K562 (cell line): ENCODE measurements at regions not wholly inside any gene's neighbourhood (a gene's known extent, or its start where the extent isn't known, plus 50 kb on each side); places are given as distances from the start of the nearest gene placed in this dataset.

Experiments
- ATAC-seq: fragments of 200-7000 bp; cut with Tn5 transposase; 3 replicates; pipeline ENCODE4 v1.9.1; 2020; ENCODE audit warnings: moderate library complexity
- BruUV-seq: library from RNA; stranded (reverse); fragments of 400-500 nt; replicated peaks from 2 replicates; lab custom pipeline; 2021; lab: Mats Ljungman, UMichigan
- CTCF ChIA-PET: fragments of 300-600 bp; formaldehyde crosslinking; extraction: SDS; loops from one replicate; lab custom pipeline; 2021; ENCODE audit warnings: low intra/inter-chr PET ratio; lab: Yijun Ruan, JAX
- POLR2A ChIA-PET: fragments of 300-600, 350-650 bp; sonication (Branson Sonifier 250); formaldehyde crosslinking; extraction: SDS; loops from one replicate; lab custom pipeline; 2021; ENCODE audit warnings: antibody characterized with exemption, inconsistent platforms; lab: Yijun Ruan, JAX
- DNase-seq, 4 experiments: peaks; one replicate each; pipeline versions ENCODE4 v3.0.0 to v3.0.0-alpha.2; 2011 to 2018; ENCODE audit warnings: low spot score in 3 of 4, mixed read lengths in 3 of 4; ENCODE audit errors: extremely low read depth in 1 of 4
- FAIRE-seq: peaks from 2 replicates; lab custom pipeline; 2011; peaks lifted over from hg19 to GRCh38; lab: Jason Lieb, UNC
- H2AFZ ChIP-seq: 2 replicates; pipeline ENCODE4 v1.6.0; 2011; ENCODE audit warnings: low read depth, low read length, control low read depth, inconsistent platforms
- H3K27ac ChIP-seq: fragments of 200-600 bp; 3 replicates; pipeline ENCODE4 v1.8.0; 2011; ENCODE audit warnings: low read depth, mild to moderate bottlenecking, control low read depth, inconsistent platforms, low read length, moderate library complexity, mixed read lengths; ENCODE audit errors: extremely low read depth
- H3K27me3 ChIP-seq, 2 experiments: fragments of 300-600 bp in 1 of 2; 2 replicates in 1 of 2; 3 replicates in 1 of 2; pipeline versions ENCODE4 v1.6.0 to v1.8.0; 2011; ENCODE audit warnings: inconsistent platforms in 2 of 2, low read length in 2 of 2, mild to moderate bottlenecking in 1 of 2, mixed read lengths in 1 of 2, moderate library complexity in 1 of 2; ENCODE audit not compliant: control insufficient read depth in 2 of 2, insufficient read depth in 2 of 2
- H3K36me3 ChIP-seq: fragments of 300-600 bp; 3 replicates; pipeline ENCODE4 v1.8.0; 2011; ENCODE audit warnings: mild to moderate bottlenecking, low read length, inconsistent platforms; ENCODE audit not compliant: control insufficient read depth, insufficient read depth
- H3K4me1 ChIP-seq, 2 experiments: fragments of 200-600 bp in 1 of 2; replicated peaks in 1 of 2; 2 replicates in 1 of 2; 3 replicates in 1 of 2; pipeline versions ENCODE4 v1.5.1 to v1.8.0; 2011; ENCODE audit warnings: inconsistent platforms in 2 of 2, low read length in 2 of 2, mild to moderate bottlenecking in 1 of 2, mixed read lengths in 1 of 2, moderate library complexity in 1 of 2; ENCODE audit not compliant: control insufficient read depth in 2 of 2, insufficient read depth in 2 of 2
- H3K4me2 ChIP-seq: 2 replicates; pipeline ENCODE4 v1.6.1; 2011; ENCODE audit warnings: low read length, control low read depth, inconsistent platforms, mixed read lengths; ENCODE audit not compliant: insufficient read depth
- H3K4me3 ChIP-seq: fragments of 200-600 bp; sonication (generic), shearing (Covaris generic); 2 replicates; pipeline ENCODE4 v1.5.1; 2016; ENCODE audit warnings: control low read depth, inconsistent platforms
- H3K79me2 ChIP-seq: fragments of 200-600 bp; 3 replicates; pipeline ENCODE4 v1.8.0; 2011; ENCODE audit warnings: low read length, inconsistent platforms; ENCODE audit not compliant: control insufficient read depth, insufficient read depth
- H3K9ac ChIP-seq, 2 experiments: 2 replicates each; pipeline versions ENCODE4 v1.6.0 to v1.6.1; 2011; ENCODE audit warnings: low read depth in 2 of 2, low read length in 2 of 2, control low read depth in 1 of 2, inconsistent platforms in 1 of 2, mild to moderate bottlenecking in 1 of 2, mixed read lengths in 1 of 2; ENCODE audit not compliant: insufficient read depth in 1 of 2
- H3K9me1 ChIP-seq: one replicate; pipeline ENCODE4 v1.6.0; 2011; ENCODE audit warnings: inconsistent platforms, mild to moderate bottlenecking, low read length, moderate library complexity; ENCODE audit not compliant: control insufficient read depth, insufficient read depth
- H3K9me3 ChIP-seq: replicated peaks from 2 replicates; pipeline ENCODE4 v1.5.1; 2011; ENCODE audit warnings: low read depth, low read length, inconsistent platforms; ENCODE audit not compliant: control insufficient read depth, insufficient read depth
- H4K20me1 ChIP-seq: replicated peaks from 2 replicates; pipeline ENCODE4 v1.6.1; 2011; ENCODE audit warnings: low read length, inconsistent platforms, mixed read lengths; ENCODE audit not compliant: control insufficient read depth, insufficient read depth
- ASH1L ChIP-seq: fragments of 450-650 bp; IDR thresholded peaks from 2 replicates; pipeline ENCODE4 v1.6.1; 2018; ENCODE audit warnings: borderline replicate concordance, mild to moderate bottlenecking, low read depth; ENCODE audit not compliant: partially characterized antibody
- ESRRB ChIP-seq: fragments of 250-450 bp; sonication (Bioruptor Pico); IDR thresholded peaks from 2 replicates; pipeline ENCODE4 v1.5.0; 2020; ENCODE audit warnings: mild to moderate bottlenecking, moderate library complexity, borderline replicate concordance
- EZH2 ChIP-seq: IDR thresholded peaks from 2 replicates; pipeline ENCODE4 v1.6.1; 2012; ENCODE audit warnings: low read depth, mild to moderate bottlenecking, inconsistent platforms, low read length, borderline replicate concordance
- IRF2 ChIP-seq: sonication (generic); formaldehyde crosslinking; IDR thresholded peaks from 2 replicates; pipeline ENCODE4 v1.8.1; 2022; ENCODE audit warnings: mild to moderate bottlenecking, missing genetic modification reagents
- SRSF3 ChIP-seq: fragments of 200-400 bp; formaldehyde crosslinking; IDR thresholded peaks from 2 replicates; pipeline ENCODE4 v1.6.1; 2016; ENCODE audit warnings: mild to moderate bottlenecking, low read length, moderate library complexity; ENCODE audit not compliant: insufficient read depth
- WGBS: fragments of 100-300 bp; shearing (Covaris generic); methylation state at CpG from one replicate; pipeline ENCODE4 v1.1.6; 2016; ENCODE audit warnings: low coverage, mixed read lengths; ENCODE audit not compliant: insufficient coverage; ENCODE audit errors: missing lambda C conversion rate; 5-methylcytosine and 5-hydroxymethylcytosine counted together
- in situ Hi-C: fragments of 300-500 bp; cut with MboI; formaldehyde crosslinking; loops from 4 replicates; pipeline ENCODE4 v1.15.0; 2018; ENCODE audit warnings: inconsistent platforms, mixed read lengths
- intact Hi-C: fragments of 100-400 bp; cut with micrococcal nuclease; formaldehyde crosslinking; loops from 2 replicates; pipeline ENCODE4 v1.14.2; 2022

DNA sequence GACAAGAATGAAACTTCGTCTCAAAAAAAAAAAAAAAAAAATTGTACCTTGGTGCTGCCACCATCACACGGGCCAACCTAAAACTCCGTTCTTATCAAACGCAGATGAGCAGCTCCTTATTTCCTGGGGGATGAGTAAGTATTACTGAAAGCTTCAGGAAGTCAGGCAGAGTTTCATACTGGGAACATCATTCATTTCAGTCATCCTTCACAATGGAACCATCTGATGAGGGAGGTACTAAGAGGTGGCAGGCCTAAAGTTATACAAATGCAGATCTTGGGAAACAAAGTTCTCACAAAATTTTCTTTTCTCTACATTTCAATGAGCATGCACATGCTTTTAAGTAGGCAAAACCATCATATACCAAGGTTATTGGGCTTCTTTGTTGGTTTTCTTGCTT is 636.0 kb upstream of the LMCD1 start:
- Histone ChIP-seq H2AFZ (no peak overlapping the region), H3K27ac (no peak overlapping the region), H3K9me3 (no peaks in the 10 kb centered on the region; the same call in 1 of the 2 replicates), H3K4me3 (no peak overlapping the region), H3K4me1 (no peaks in the 10 kb centered on the region), H3K79me2 (no peaks in the 10 kb centered on the region), H3K9ac (no peak overlapping the region), H3K36me3 (no peaks in the 10 kb centered on the region), H3K9me1 (no peaks in the 10 kb centered on the region), H3K4me2 (no peak overlapping the region), H4K20me1 (no peaks in the 10 kb centered on the region), H3K27me3 (no peaks in the 10 kb centered on the region)
- TF ChIP-seq IRF2: no peak
- no peak for TF ChIP-seq ESRRB (CRISPR knock-in tag)
- WGBS: 0% methylated on average over 3 of the region's 4 CpGs
- POLR2A ChIA-PET: no interaction called here
- no TSS peak for BruUV-seq
- DNase-seq (no peak), ATAC-seq (no peak), FAIRE-seq (no peak)
- intact Hi-C loops: no loop called here
- CTCF ChIA-PET: no interaction called here
- in situ Hi-C loops: no loop called here

DNA sequence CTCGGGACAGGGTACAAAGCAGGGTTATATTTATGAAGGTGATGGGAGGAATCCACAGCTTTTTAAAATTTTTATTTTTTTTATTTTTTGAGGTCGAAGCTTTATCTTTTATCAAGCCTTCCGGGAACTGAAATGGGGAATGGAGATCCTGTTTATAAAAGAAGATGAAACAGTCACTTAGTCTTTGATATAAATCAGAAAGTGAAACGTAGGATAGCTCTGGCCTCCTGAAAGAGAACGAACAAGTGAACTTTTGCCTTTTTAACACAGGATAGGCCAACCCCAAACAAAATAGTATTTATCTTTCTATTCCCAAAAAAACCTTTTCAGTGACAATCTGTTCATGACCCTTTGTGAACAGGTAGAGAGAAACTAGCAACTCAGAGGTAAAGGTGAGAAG is 634.0 kb upstream of the LMCD1 start:
- Histone ChIP-seq H3K9me1 (no peaks in the 10 kb centered on the region), H3K9me3 (no peaks in the 10 kb centered on the region; the same call in 1 of the 2 replicates), H2AFZ (no peak overlapping the region), H3K9ac (no peak overlapping the region), H3K4me2 (no peak overlapping the region), H3K4me3 (no peak overlapping the region), H3K36me3 (no peaks in the 10 kb centered on the region), H3K79me2 (no peaks in the 10 kb centered on the region), H3K27me3 (no peaks in the 10 kb centered on the region), H3K27ac (no peak overlapping the region), H3K4me1 (no peaks in the 10 kb centered on the region), H4K20me1 (no peaks in the 10 kb centered on the region)
- no peak for DNase-seq
- no peak for FAIRE-seq
- WGBS: 0% methylated on average over 5 of the region's 5 CpGs
- in situ Hi-C loops (no loop called here), intact Hi-C loops (no loop called here)
- no peak for ATAC-seq
- POLR2A ChIA-PET: no interaction called here
- CTCF ChIA-PET: interaction anchor here (0.7 kb wide), 1 partner anchor 79 kb away, joined by 3 read pairs; no protein-coding TSS in a partner anchor
- BruUV-seq: no TSS peak
- TF ChIP-seq SRSF3 (no peak), EZH2 (no peak), ASH1L (no peak)
